ENCODE measurements at regions not wholly inside any gene's neighbourhood (a gene's known extent, or its start where the extent isn't known, plus 50 kb on each side); places are given as distances from the start of the nearest gene placed in this dataset.

DNA sequence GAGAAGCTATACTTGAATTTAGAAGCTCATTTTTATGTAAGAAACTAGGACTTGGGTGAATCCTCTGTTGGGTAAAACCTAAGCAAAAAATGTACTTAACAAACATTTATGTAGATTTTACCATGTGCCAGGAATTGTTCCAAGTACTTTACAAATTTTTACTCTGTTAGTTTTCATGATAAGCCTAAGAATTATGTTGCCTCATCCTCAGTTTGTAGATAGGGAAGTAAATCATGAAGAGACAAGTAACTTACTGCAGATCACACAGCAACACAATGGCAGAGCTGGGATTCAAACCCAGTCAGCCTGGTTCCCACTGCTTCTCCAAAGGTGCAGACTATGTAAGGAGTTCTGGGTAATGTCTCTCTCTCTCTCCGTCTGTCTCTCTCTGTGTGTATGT lies 169.9 kb downstream of the DIPK2A start:
- TF ChIP-seq, protein P1, sequence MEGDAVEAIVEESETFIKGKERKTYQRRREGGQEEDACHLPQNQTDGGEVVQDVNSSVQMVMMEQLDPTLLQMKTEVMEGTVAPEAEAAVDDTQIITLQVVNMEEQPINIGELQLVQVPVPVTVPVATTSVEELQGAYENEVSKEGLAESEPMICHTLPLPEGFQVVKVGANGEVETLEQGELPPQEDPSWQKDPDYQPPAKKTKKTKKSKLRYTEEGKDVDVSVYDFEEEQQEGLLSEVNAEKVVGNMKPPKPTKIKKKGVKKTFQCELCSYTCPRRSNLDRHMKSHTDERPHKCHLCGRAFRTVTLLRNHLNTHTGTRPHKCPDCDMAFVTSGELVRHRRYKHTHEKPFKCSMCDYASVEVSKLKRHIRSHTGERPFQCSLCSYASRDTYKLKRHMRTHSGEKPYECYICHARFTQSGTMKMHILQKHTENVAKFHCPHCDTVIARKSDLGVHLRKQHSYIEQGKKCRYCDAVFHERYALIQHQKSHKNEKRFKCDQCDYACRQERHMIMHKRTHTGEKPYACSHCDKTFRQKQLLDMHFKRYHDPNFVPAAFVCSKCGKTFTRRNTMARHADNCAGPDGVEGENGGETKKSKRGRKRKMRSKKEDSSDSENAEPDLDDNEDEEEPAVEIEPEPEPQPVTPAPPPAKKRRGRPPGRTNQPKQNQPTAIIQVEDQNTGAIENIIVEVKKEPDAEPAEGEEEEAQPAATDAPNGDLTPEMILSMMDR (conservative IDR thresholded peaks at IDR 0.05; ENCODE audit: low read depth, low read length) = no peak
- no peak for TF ChIP-seq EZH2 (IDR thresholded peaks at IDR 0.05; ENCODE audit: borderline replicate concordance, low read depth, low read length, poor library complexity, severe bottlenecking)

Data from A673 (cell line).